T-cell (primary cell): ENCODE measurements at regions not wholly inside any gene's neighbourhood (a gene's known extent, or its start where the extent isn't known, plus 50 kb on each side); places are given as distances from the start of the nearest gene placed in this dataset.

Experiments
- ATAC-seq, 4 experiments: fragments of 200-7000 bp in 3 of 4; fragments of 150-1000 bp in 1 of 4; cut with Tn5 transposase; replicated peaks in 1 of 4; 1 replicate in 3 of 4; 2 replicates in 1 of 4; pipeline ENCODE4 v1.10.0; 2021; ENCODE audit warnings: moderate library complexity in 3 of 4, mild to moderate bottlenecking in 2 of 4, moderate number of reproducible peaks in 1 of 4
- CTCF ChIA-PET, 2 donors: fragments of 300-600 bp; sonication (Branson Sonifier 250); formaldehyde crosslinking; loops; one replicate each; lab custom pipeline; 2022; ENCODE audit warnings: antibody characterized with exemption in 2 of 2; lab: Charles Lee
- POLR2A ChIA-PET, 2 donors: fragments of 300-600 bp; sonication (Branson Sonifier 250); formaldehyde crosslinking; loops; one replicate each; lab custom pipeline; 2022; ENCODE audit warnings: antibody characterized with exemption in 2 of 2; lab: Charles Lee
- DNase-seq, 35 experiments: peaks; one replicate each; pipeline versions ENCODE4 v3.0.0 to v3.0.0-alpha.2; 2013 to 2023
- H3K27ac ChIP-seq: one replicate; pipeline ENCODE4 v1.5.1; 2013; ENCODE audit warnings: low read length
- H3K27me3 ChIP-seq, 2 experiments: replicated peaks in 1 of 2; 1 replicate in 1 of 2; 2 replicates in 1 of 2; pipeline versions ENCODE4 v1.6.1 to v1.7.0; 2013; ENCODE audit warnings: low read length in 1 of 2, mixed read lengths in 1 of 2; ENCODE audit not compliant: control insufficient read depth in 2 of 2, insufficient read depth in 2 of 2; ENCODE audit errors: extremely low read depth in 1 of 2
- H3K36me3 ChIP-seq, 2 donors: 1 replicate in 1 of 2; 2 replicates in 1 of 2; pipeline versions ENCODE4 v1.6.1 to v1.7.0; 2013; ENCODE audit warnings: low read length in 1 of 2; ENCODE audit not compliant: control insufficient read depth in 2 of 2, insufficient read depth in 1 of 2; ENCODE audit errors: extremely low read depth in 1 of 2
- H3K4me1 ChIP-seq, 2 experiments: 1 replicate in 1 of 2; 2 replicates in 1 of 2; pipeline versions ENCODE4 v1.6.1 to v1.7.0; 2013; ENCODE audit warnings: low read length in 2 of 2, mixed read lengths in 1 of 2; ENCODE audit not compliant: insufficient read depth in 2 of 2, control insufficient read depth in 1 of 2; ENCODE audit errors: extremely low read depth in 1 of 2
- H3K4me3 ChIP-seq, 2 donors: 1 replicate in 1 of 2; 2 replicates in 1 of 2; pipeline versions ENCODE4 v1.5.1 to v1.7.0; 2013; ENCODE audit warnings: mild to moderate bottlenecking in 2 of 2, low read length in 1 of 2, moderate library complexity in 1 of 2; ENCODE audit not compliant: control insufficient read depth in 1 of 2; ENCODE audit errors: extremely low read depth in 1 of 2
- H3K9me3 ChIP-seq: 2 replicates; pipeline ENCODE4 v1.7.0; 2013
- H3K27ac Mint-ChIP-seq, 2 donors: one replicate each; pipeline ENCODE4 v1.8.0; 2020 to 2021; ENCODE audit warnings: mild to moderate bottlenecking in 2 of 2, mixed read lengths in 2 of 2
- H3K27me3 Mint-ChIP-seq, 2 donors: one replicate each; pipeline ENCODE4 v1.8.0; 2021 to 2022; ENCODE audit warnings: mixed read lengths in 2 of 2
- H3K36me3 Mint-ChIP-seq: one replicate; pipeline ENCODE4 v1.8.0; 2021; ENCODE audit warnings: mixed read lengths
- H3K4me1 Mint-ChIP-seq, 3 donors: one replicate each; pipeline ENCODE4 v1.8.0; 2020 to 2022; ENCODE audit warnings: mixed read lengths in 3 of 3, mild to moderate bottlenecking in 1 of 3
- H3K4me3 Mint-ChIP-seq, 3 donors: one replicate each; pipeline ENCODE4 v1.8.0; 2020 to 2022; ENCODE audit warnings: mild to moderate bottlenecking in 3 of 3, mixed read lengths in 3 of 3, moderate library complexity in 3 of 3
- H3K9me3 Mint-ChIP-seq, 3 donors: one replicate each; pipeline ENCODE4 v1.8.0; 2020 to 2022; ENCODE audit warnings: mixed read lengths in 3 of 3
- WGBS: methylation state at CpG from one replicate; pipeline ENCODE4 v1.1.5; 2013; ENCODE audit warnings: missing lambda C conversion rate; ENCODE audit not compliant: insufficient coverage; 5-methylcytosine and 5-hydroxymethylcytosine counted together

GRCh38 chr4:152109531-152110509 is 349.0 kb upstream of the GATB start:
- H3K27ac ChIP-seq, result no peak overlapping the region
- Mint-ChIP-seq H3K9me3 (peaks cover 0 to 3% (median 0%) of the 10 kb centered on the region in 3 donors), H3K4me3 (peak overlapping the region; percentile 32 to 36 (median 33)), H3K36me3 (peaks cover 13% of the 10 kb centered on the region), H3K27me3 (no peaks in the 10 kb centered on the region), H3K27ac (peak overlapping the region; percentile 83 to 88), H3K4me1 (peaks cover 87 to 92% (median 89%) of the 10 kb centered on the region in 3 donors)
- WGBS, result 62% methylated on average over 4 of the region's 9 CpGs
- POLR2A ChIA-PET, result no interaction called here
- CTCF ChIA-PET, result no interaction called here
- H3K9me3 ChIP-seq, result no peaks in the 10 kb centered on the region
- peaks cover 11 to 65% of the 10 kb centered on the region in 2 experiments for H3K4me1 ChIP-seq
- no peaks in the 10 kb centered on the region for H3K36me3 ChIP-seq
- no peaks in the 10 kb centered on the region for H3K27me3 ChIP-seq
- ATAC-seq (peak; percentile 35 to 57 (median 48)), DNase-seq (no peak)
- H3K4me3 ChIP-seq, result no peak overlapping the region

DNA sequence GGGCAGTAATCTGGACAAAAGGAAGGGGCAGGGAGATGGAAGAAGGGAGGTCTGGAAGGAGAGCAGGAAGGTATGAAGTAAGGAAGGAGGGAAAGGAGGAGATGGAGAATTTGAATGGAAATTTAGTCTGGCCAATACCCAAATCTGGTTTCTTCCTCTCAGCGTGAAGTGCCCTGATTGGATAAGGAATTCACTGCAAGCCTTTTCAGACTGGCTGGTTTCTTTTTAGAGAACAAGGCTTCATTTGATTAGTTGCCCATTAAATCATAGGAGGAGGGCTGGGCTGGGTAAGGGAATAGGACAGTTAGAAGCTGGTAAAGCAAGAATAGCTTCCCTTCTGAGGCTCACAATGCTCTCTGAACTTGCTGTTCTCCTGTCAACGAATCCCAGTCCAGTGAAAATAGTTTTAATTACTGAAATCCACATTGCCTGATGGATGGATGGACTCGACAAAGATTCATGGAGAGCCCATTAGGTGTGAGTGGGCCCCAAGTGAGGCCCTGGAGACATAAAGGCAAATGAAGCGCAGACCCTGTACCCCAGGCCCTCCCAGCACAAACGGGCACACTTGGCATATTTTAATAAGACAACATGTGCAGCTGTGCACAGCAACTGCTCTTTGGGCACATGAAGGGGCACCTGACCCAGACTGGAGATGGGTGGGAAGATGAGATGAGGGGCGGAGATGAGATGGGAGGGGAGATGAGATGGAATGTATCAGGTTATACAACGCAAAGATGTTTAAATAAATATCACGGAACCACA is 347.1 kb upstream of the GATB start:
- 83% methylated on average over 1 of the region's 8 CpGs for WGBS
- Mint-ChIP-seq H3K27ac (peak overlapping the region; percentile 98 to 99), H3K27me3 (no peaks in the 10 kb centered on the region)

DNA sequence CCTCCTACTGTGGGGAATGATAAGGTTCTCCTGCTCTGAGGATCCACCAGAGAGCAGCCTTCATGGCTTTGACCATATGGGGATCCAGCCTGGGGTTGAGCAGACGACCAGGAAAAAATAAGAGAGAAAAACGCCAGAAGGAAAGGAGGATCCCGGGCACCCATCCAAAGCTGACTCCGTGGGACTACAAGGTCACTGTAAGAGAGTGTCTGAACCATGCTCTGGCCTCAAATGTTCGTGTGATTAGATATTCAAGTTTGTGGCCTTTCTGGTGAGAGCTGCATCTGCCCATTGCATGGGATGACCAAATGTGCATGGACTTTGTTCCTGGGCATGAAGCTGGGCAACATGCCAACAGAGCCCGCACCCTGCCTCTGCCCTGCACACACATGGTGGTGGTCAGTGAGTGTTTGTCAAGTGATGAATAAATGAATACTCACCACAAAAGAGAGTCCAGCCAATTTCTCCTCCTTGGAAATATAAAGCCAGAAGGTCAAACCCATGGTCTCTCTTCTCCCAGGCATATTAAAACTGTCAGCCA is 346.0 kb upstream of the GATB start:
- no peak overlapping the region for H3K4me3 ChIP-seq
- POLR2A ChIA-PET, result no interaction called here
- Mint-ChIP-seq H3K27me3 (no peaks in the 10 kb centered on the region), H3K4me1 (peaks cover 89 to 93% (median 89%) of the 10 kb centered on the region in 3 donors), H3K4me3 (peak overlapping the region in 1 of 3 donors; percentile 20), H3K9me3 (peaks cover 0 to 3% (median 0%) of the 10 kb centered on the region in 3 donors), H3K27ac (peak overlapping the region; percentile 98 to 99), H3K36me3 (peaks cover 33% of the 10 kb centered on the region)
- peaks cover 31 to 80% of the 10 kb centered on the region in 2 experiments for H3K4me1 ChIP-seq
- H3K27me3 ChIP-seq, result no peaks in the 10 kb centered on the region
- H3K9me3 ChIP-seq, result no peaks in the 10 kb centered on the region
- WGBS, result 87% methylated on average over 5 of the region's 6 CpGs
- ATAC-seq, result no peak
- CTCF ChIA-PET, result no interaction called here
- DNase-seq, result no peak
- H3K36me3 ChIP-seq, result no peaks in the 10 kb centered on the region
- H3K27ac ChIP-seq, result no peak overlapping the region

More for the DNA sequence above, 347.1 kb upstream of the GATB start:
- Histone ChIP-seq H3K27ac (no peak overlapping the region), H3K4me1 (peaks cover 22 to 76% of the 10 kb centered on the region in 2 experiments), H3K36me3 (no peaks in the 10 kb centered on the region), H3K27me3 (no peaks in the 10 kb centered on the region), H3K9me3 (no peaks in the 10 kb centered on the region), H3K4me3 (no peak overlapping the region)
- POLR2A ChIA-PET, result no interaction called here
- Mint-ChIP-seq H3K9me3 (peaks cover 0 to 3% (median 0%) of the 10 kb centered on the region in 3 donors), H3K36me3 (peaks cover 27% of the 10 kb centered on the region), H3K4me1 (peaks cover 88 to 93% (median 89%) of the 10 kb centered on the region in 3 donors), H3K4me3 (peak overlapping the region in 1 of 3 donors; percentile 15)
- CTCF ChIA-PET, result no interaction called here
- DNase-seq (no peak), ATAC-seq (no peak)

GRCh38 chr4:152106113-152106763 is 345.4 kb upstream of the GATB start:
- H3K36me3 ChIP-seq, result no peaks in the 10 kb centered on the region
- no peaks in the 10 kb centered on the region for H3K27me3 ChIP-seq
- POLR2A ChIA-PET, result no interaction called here
- H3K27ac ChIP-seq, result peak overlapping the region; percentile 13
- Mint-ChIP-seq H3K36me3 (peaks cover 36% of the 10 kb centered on the region), H3K4me1 (peaks cover 94 to 98% (median 95%) of the 10 kb centered on the region in 3 donors), H3K27me3 (no peaks in the 10 kb centered on the region), H3K4me3 (peak overlapping the region in 1 of 3 donors; percentile 20), H3K9me3 (peaks cover 0 to 3% (median 0%) of the 10 kb centered on the region in 3 donors), H3K27ac (peak overlapping the region; percentile 98 to 99)
- ATAC-seq (no peak), DNase-seq (peak in 2 of 35 experiments; percentile 12 to 38)
- H3K9me3 ChIP-seq, result no peaks in the 10 kb centered on the region
- H3K4me1 ChIP-seq, result peaks cover 37 to 86% of the 10 kb centered on the region in 2 experiments
- 67% methylated on average over 1 of the region's 6 CpGs for WGBS
- H3K4me3 ChIP-seq, result no peak overlapping the region
- CTCF ChIA-PET, result no interaction called here

- ChIA-PET CTCF (no interaction called here), POLR2A (no interaction called here)
- peaks cover 33 to 94% of the 10 kb centered on the region in 2 experiments for H3K4me1 ChIP-seq
- Mint-ChIP-seq H3K27ac (peak overlapping the region; percentile 98 to 99), H3K36me3 (peaks cover 36% of the 10 kb centered on the region), H3K4me1 (peaks cover 99% of the 10 kb centered on the region in 3 donors), H3K4me3 (peak overlapping the region in 1 of 3 donors; percentile 78), H3K27me3 (no peaks in the 10 kb centered on the region), H3K9me3 (peaks cover 0 to 3% (median 0%) of the 10 kb centered on the region in 3 donors)
- ATAC-seq (no peak), DNase-seq (no peak)
- no peaks in the 10 kb centered on the region for H3K27me3 ChIP-seq
- peak overlapping the region; percentile 96 for H3K27ac ChIP-seq
- WGBS, result no CpG with 5 or more reads among the region's 9 CpGs
- no peaks in the 10 kb centered on the region for H3K36me3 ChIP-seq
- H3K4me3 ChIP-seq, result no peak overlapping the region
- no peaks in the 10 kb centered on the region for H3K9me3 ChIP-seq
These were observed 344.1 kb upstream of the GATB start for GRCh38 chr4:152104901-152105357.
